GM19395 (cell line): ENCODE measurements at regions not wholly inside any gene's neighbourhood (a gene's known extent, or its start where the extent isn't known, plus 50 kb on each side); places are given as distances from the start of the nearest gene placed in this dataset.
"Not testable (repeated sequence)": the region's sequence is repeated elsewhere in the genome, so short reads cannot be mapped to it uniquely, and the experiment has no call there.

ENCODE experiments used
- ATAC-seq: cut with Tn5 transposase; IDR thresholded peaks from one replicate; pipeline ENCODE4 v1.9.1; 2021; ENCODE audit warnings: mild to moderate bottlenecking, moderate library complexity; ENCODE audit not compliant: unreplicated experiment

- ATAC-seq, result no peak
Observed at GRCh38 chr9:11701706-11702105, 991.5 kb upstream of the TYRP1 start.

- no peak for ATAC-seq
Observed at GRCh38 chr9:11702548-11702947, 990.6 kb upstream of the TYRP1 start.

- ATAC-seq, result not testable (repeated sequence)
Observed at GRCh38 chr9:11704198-11704597, 989.0 kb upstream of the TYRP1 start.

GRCh38 chr9:11708899-11709298, 984.3 kb upstream of the TYRP1 start:
- ATAC-seq, result no peak

GRCh38 chr9:11709567-11709966, 983.6 kb upstream of the TYRP1 start:
- no peak for ATAC-seq

GRCh38 chr9:11713077-11713476, 980.1 kb upstream of the TYRP1 start:
- ATAC-seq, result no peak

- no peak for ATAC-seq
Observed at GRCh38 chr9:11722957-11723356, 970.2 kb upstream of the TYRP1 start.

- no peak for ATAC-seq
Observed at GRCh38 chr9:11726659-11727058, 966.5 kb upstream of the TYRP1 start.

GRCh38 chr9:11735391-11735790, 957.8 kb upstream of the TYRP1 start:
- ATAC-seq, result no peak

- no peak for ATAC-seq
Observed at GRCh38 chr9:11742471-11742870, 950.7 kb upstream of the TYRP1 start.

GRCh38 chr9:11743356-11743755, 949.8 kb upstream of the TYRP1 start:
- ATAC-seq, result no peak

GRCh38 chr9:11749396-11749795, 943.8 kb upstream of the TYRP1 start:
- no peak for ATAC-seq

GRCh38 chr9:11755951-11756350, 937.2 kb upstream of the TYRP1 start:
- ATAC-seq, result no peak

GRCh38 chr9:11757408-11757807, 935.8 kb upstream of the TYRP1 start:
- no peak for ATAC-seq

- ATAC-seq, result no peak
Observed at GRCh38 chr9:11758016-11758415, 935.2 kb upstream of the TYRP1 start.

- no peak for ATAC-seq
Observed at GRCh38 chr9:11779971-11780370, 913.2 kb upstream of the TYRP1 start.

GRCh38 chr9:11792870-11793269, 900.3 kb upstream of the TYRP1 start:
- ATAC-seq, result no peak

GRCh38 chr9:11794984-11795383, 898.2 kb upstream of the TYRP1 start:
- ATAC-seq, result no peak

- ATAC-seq, result no peak
Observed at GRCh38 chr9:11805969-11806368, 887.2 kb upstream of the TYRP1 start.

GRCh38 chr9:11821306-11821975, 871.7 kb upstream of the TYRP1 start:
- ATAC-seq, result no peak

- no peak for ATAC-seq
Observed at GRCh38 chr9:11828201-11828600, 865.0 kb upstream of the TYRP1 start.

- ATAC-seq, result no peak
Observed at GRCh38 chr9:11833056-11833455, 860.1 kb upstream of the TYRP1 start.

- ATAC-seq, result no peak
Observed at GRCh38 chr9:11868795-11869194, 824.4 kb upstream of the TYRP1 start.
